Fibroblast of skin of abdomen (primary cell): ENCODE measurements at regions not wholly inside any gene's neighbourhood (a gene's known extent, or its start where the extent isn't known, plus 50 kb on each side); places are given as distances from the start of the nearest gene placed in this dataset.
A peak's percentile ranks its signal among the peaks of the same experiment; 100 is the strongest.
"Not testable (repeated sequence)": the region's sequence is repeated elsewhere in the genome, so short reads cannot be mapped to it uniquely, and the experiment has no call there.

Source experiments
- DNase-seq: peaks from one replicate; pipeline ENCODE4 v3.0.0-alpha.2; 2013

DNA sequence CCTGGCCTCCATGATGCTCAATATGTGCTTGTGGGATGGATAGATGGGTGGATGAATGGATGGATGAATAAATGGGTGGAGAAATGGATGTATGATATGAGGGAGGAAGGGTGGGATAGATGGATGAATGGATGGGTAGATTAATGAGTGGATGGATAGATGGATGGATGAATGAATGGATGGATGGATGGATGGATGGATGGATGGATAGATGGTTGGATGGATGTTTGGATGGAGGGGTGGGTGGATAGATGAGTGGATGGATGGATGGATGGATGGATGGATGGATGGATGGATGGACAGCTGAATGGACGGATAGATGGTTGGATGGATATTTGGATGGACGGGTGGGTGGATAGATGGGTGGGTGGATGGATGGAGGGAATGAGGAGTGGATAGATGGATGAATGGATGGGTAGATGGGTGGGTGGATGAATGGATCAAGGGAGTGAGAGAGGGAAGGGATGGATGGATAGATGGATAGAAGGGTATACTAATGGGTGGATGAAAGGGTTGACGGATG is 139.4 kb downstream of the CEBPB start:
- DNase-seq, result no peak

DNA sequence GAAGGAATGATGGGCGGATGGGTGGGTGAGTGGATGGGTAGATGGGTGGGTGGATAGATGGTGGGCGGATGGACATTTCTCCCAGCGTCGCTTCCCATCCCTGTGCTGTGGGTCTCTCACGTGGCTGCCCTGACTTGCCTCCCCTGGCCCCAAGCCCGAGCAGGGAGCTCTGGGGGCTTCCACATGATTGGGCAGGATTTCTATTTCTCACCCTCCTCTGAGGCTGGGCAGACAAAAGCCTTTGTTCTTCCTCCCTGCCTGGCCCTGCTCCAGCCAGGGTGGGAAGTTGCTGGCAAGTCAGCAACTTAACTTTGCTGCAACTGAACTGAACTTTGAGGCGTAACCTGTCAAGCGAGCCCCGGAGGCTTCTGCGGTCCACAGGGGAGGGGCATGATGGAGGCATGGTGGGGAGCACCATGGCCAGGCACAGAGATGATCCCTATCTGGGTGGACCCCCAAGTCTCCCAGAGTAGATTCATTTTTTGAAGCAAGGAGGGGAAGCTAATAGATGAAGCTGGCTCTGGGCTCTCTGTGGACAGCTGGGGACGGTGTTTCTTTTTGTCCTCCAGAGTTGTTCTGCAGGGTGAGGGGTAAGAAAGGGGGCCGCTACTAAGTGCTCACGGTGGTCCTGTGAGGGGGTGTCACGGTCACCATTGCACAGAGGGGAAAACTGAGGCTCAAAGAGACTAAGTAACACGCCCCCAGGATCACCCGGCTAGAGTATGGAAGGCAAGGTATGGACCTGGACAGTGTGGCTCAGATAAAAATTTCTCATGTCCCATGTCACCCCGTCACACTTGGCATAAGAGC is 140.1 kb downstream of the CEBPB start:
- DNase-seq, result no peak

DNA sequence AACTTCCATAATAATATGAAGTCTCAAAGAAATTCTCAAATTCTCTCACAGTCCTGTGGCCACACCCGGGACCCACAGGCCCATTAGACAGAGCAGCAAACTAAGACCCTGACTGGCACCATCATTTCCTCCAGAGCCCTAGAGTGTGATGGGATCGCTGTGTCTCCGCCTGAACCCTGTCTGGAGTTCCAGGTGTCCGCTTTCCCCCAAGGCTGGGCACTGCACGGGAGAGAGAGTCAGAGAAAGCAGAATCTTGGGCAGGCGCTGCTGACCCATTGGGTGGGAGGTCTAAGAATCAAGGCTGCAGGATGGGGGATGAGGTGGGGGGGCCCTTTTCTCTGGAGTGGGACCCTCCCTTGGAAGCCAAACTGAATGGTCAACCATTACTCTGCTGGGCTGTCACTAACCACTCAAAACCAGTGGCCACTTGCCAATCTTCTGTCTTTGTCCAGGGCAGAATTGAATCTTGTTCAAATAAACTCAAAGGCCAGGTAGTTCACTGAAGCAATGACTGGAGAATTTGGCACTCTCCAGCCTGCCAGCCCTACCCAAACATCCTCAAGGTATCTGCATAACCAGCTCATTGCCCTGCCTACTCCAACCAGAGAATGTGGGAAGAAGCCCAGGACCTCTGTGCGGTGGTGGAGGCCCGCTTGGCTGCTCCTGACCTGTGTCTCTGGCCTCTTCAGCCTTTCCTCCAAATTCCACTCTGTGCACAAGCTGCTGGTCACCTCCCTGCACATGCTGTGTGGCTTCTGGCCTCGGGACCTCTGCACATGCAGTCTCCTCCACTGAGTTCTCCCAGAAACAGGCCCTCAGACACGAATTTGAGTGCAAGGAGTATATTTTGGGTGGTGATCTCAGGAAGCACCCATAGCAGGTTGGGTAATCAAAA is 141.1 kb downstream of the CEBPB start:
- no peak for DNase-seq

DNA sequence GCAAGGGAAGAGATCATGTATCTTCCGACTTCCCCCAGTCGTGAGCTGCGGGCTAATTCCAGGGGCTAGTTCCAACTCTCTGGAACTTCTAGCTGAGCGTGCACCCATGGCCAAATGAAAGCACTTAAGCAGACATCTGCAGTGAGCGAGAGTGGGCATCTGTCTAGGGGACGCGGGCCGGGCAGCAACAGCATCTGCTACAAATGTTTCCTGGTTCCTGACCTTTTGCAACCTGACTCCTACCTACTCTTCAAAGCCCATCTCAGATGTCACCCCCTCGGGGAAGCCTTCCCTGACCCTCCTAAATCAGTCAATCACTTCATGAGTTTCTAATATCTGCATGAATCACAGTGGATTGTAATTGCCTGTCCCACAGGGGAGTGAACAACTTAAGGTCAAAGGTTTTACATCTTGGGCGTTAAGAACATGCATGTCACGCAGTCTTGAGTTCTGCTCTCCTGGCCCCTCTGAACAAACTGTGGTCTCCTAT is 141.9 kb downstream of the CEBPB start:
- DNase-seq, result no peak

DNA sequence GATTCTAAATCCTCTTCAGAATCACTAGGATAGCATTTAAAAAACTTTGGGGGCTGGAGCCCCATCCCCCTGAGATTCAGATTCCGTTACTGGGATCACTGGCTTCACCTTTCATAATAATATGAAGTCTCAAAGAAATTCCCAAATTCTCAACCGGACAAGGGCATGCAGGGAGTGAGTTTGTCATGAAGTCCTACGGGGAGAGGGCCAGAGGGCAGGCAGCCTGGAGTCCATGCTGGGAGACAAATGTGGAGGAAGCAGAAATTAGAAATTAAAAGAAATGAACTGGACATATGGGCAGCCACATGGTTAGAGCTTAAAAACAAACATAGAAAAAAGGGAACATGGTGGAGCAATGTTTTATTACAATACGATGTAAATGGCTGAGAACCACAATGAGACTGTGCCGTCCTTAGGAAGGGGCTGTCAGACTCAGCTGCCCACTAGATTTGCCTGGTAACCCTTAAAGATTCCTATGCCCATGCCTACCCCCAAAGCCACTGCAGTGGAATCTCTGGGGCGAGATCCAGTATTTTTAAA is 142.6 kb downstream of the CEBPB start:
- DNase-seq, result no peak

DNA sequence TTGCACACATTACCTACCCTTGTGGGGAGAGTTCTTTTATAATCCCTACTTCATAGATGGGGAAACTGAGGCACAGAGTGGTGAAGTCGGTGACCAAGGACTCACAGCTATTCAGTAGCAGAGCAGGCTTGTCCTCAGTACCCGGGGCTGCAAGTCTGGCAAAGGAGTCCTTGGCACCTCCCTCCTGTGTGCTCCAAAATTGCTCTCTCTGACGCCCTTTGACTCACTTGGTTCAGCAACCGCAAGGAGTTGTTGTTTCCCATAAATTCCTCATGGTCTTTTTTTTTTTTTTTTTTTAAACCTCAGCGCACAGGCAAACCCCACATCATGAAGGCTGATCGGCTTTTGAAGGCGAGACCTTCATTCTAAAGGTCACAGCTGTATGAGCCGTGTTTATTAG is 143.2 kb downstream of the CEBPB start:
- peak; percentile 85 for DNase-seq

DNA sequence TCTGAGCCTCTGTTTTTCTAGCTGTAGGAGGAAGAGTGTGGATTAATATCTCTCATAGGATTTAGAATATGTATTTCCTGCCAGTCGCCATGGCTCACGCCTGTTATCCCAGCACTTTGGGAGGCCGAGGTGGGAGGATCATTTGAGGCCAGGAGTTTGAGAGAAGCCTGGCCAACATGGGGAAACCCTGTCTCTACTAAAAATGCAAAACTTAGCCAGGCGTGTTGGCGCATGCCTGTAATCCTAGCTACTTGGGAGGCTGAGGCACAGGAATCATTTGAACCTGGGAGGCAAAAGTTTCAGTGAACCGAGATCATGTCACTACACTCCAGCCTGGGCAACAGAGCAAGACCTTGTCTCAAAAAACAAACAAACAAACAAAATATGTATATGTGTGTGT is 143.9 kb downstream of the CEBPB start:
- DNase-seq, result not testable (repeated sequence)

DNA sequence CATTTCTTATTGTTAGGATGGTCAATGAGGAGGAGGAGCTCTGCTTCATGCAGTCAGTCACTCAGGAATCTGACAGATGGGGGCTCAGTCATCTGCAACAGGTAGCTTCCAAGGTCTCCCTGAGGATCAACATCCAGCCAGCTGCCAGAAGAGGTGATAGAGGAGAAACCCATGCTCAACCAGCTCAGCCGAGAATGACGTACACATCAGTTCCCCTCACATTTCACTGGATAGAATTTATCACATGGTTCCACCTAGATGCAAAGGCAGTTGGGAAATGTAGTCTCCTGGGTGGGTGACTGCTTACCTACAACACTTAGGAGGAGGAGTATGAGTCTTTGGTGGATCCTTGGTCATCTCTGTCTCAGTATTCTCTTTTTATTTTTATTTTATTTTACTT is 144.5 kb downstream of the CEBPB start:
- peak; percentile 30 for DNase-seq

DNA sequence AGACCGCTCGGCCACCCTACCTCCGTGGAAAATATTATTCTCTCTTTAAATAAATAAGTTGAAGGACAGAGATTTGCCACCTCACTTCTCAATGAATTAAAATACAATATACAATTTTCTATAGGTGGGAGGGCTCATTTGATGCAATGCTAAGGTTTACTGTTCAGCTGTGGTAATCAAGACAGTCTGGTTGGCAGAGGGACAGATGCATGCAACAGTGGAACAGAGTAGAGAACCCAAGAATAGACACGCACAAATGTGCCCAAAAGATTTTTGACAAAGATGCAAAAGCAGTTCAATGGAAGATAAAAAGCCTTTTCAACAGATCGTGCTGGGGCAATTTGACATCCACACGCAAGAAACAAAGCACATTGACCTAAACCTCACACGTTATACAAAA is 145.2 kb downstream of the CEBPB start:
- no peak for DNase-seq

DNA sequence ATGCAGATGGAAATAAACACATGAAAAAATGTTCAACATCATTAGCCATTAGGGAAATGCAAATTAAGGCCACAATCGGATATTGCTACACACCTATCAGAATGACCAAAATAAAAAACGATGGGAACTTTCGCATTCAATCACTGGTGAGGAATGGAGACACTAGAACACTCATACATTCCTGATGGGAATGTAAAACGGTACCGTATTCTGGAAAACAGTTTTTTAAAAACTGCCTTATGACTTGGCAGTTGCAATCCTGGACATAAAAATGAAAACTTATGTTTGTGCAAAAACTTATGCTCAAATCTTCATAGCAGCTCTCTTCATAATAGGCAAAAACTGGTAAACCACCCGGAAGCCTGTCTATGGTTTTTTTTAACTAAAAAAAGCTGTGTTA is 146.0 kb downstream of the CEBPB start:
- DNase-seq, result peak; percentile 57

DNA sequence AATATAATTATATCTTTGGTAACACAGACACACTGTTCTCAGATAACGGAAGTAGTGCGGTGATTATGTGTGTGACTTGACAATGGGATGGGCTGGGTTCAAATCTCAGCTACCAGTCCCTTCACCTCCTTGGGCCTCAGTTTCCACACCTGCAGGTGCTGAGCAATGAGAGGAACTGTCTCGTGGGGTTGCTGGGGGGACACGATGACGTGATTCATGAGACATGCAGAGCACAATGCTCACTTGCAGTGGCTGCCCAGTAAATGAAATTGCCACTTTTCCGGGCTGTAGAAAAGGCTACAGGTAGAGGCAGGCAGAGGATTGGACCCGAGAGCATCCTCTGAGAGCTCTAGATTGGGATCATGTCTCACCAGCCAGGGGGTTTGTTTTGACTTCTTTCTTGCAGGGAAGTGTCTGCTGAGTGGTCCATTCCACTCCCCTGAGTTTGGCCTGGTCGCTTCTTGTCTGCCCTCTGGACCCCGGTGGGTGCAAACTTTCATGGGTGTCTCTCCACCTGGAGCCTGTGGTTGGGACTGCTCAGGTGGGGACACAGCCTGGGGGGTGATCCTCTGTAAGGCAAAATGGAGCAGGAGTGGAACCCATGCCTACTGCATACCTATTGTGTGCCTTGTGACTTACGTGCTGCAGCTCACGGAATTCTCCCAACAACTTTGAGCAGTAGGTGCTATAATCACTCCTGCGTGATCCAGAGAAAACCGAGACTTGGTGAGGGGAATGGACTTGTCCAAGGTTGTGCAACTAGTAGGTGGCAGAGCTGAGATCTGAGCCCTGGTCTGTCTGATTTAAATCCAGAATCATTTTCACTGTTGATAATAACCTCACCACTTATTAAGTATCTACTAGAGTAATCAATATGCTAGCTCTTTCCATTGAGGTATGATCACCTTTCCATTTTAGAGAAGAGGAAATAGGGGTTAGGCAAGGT is 147.2 kb downstream of the CEBPB start:
- no peak for DNase-seq

DNA sequence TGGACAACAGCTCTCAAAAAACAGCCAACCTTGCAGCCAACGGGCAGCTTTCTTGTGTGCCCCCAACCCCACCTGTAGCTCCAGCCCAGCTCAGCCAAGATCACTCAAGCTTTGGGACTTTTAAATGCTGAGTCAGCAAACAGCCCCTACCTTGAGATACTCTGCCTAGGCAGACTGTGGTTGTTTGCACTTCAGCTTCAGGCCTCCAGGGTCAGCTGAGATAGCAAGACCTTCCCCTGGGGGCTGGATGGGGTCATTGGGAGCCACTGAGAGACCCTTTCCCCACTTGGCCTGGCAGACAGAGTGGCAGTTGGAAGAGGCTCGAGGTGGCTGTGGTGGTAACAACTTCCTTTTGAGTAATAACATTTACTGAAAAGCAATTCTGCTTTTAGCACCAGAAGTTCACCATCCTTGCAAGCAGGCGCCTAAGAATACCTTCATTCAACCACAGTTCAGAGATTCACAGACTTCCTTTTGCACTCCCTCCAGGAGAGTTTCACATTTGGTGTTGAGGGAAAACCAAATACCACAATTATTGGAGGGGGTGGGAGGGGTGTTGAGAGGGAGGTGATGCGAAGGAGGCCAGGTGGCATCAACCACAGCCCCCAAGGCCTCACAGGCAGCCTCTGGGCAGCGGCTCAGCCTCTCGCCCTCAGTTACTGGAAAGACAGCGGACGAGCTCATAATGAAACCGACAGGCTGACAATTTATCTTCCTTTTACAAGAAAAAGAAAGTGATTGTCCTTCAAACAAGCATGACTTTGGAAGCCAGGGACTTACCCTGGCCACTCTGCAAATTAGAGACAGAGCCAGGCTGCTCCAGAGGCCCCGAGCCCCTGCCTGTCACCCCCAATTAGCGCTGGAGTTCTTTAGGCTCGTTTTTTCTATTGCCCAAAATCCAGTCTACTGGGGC is 148.1 kb downstream of the CEBPB start:
- DNase-seq, result peak; percentile 52

DNA sequence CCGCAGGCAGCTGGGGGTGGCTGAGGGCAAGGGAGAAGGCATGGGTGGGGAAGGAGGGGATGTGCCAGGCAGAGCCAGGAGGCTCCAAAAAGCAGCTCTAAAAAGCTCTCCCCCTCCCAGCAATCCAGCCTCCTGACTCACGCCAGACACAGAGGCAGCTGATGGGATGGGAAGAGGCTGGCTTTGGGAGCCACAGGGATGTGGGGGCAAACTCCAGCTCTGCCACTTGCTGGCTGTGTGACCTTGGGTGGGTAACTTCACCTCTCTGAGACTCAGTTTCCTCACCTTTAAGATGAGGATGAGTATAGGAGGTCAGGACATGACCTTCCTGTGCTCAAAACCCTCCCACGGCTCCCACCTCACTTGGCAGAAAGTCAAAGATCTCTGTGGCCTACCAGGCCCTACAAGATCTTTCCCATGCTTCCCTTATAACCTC is 148.9 kb downstream of the CEBPB start:
- peak; percentile 79 for DNase-seq

DNA sequence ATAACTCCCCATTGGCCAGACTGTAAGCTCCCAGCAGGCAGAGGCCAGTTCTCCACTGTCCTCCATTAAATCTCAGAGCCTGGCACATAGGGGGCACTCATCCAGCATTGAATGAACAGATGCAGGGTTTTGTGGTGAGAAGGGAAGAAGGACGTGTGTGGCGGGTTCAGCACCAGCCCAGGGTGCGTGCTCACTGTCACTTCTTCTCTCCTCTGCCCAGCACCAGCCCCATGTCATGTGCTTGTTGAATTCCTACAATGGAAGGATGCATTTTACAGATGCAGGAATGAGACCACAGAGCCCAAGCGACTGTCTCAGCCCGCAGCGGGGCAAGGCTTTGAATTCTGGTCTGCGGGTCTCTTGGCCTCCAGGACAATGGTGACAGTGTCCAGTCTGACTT is 149.9 kb downstream of the CEBPB start:
- DNase-seq, result no peak

DNA sequence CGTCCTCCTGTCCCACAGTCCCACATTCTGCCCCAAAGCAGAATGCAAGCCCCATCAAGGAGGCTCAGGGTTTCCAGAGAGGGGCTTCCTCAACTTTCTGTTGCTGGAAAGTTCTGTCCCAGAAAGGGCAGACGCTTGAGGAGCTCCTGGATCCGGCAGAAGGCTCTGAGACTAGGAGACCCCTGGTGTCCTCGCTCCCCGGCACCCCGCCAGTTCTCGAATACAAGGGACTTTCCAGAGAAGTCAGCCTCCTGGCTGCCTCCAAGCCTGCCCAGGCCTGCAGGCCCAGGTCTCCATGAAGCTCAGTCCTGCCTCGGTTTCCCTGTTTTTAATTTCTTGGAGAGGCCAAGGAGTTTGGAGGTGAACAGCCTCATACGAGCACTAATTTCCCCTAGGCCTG is 150.4 kb downstream of the CEBPB start:
- DNase-seq, result no peak

DNA sequence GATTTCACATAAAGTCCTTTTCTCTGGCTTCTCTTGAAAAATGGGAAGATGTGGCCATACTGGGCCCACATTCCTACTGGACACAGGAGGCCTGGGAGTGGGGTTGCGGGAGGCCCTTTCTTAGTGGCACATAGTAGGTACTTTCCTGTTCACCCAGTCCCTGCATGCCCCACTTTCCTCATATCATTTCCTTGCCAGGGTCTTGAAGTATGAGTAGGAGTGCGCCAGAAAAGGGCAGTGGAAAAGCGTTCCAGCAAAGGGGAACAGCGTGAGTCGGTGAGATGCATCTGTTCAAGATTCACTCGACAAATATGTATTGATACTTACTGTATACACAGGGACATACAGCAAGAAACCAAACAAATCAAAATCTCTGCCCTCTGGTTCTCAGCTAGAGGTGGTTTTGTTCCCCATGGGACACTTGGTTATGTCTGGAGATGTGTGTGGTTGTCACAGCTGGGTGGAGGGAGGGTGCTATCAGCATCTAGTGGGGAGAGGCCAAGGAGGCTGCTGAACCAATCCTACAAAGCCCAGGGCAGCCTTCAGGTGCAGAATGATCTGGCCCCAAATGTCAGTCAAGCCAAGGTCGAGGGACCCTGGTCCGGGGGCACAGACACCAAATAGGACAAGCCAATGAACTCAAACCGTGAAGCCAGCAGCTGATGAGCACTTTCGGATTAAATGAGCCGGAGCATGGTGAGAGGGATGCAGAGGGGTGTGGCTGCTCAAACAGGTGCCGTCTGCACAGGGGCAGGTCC is 151.4 kb downstream of the CEBPB start:
- DNase-seq, result no peak

DNA sequence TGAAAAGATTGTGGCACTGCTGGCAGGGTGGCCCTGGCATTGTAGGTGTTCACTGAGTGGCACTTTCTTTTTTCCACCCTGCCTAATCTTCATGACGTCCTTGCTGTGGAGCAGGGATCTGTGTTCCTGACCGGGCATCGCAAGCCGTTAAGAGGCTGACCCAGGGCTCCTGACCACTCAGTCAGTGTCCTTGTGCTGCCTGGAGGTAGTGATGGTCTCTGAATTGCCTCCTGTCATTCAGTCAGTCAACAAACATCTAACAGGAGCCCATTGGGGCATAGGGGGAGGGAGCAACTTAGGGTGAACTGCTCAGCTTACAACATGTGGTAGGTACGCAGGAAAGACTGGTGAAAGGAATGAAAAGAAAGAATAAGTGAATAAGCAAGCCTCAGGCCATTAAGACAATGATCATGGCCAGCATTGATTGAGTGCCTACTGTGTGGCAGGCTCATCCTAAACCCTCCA is 152.0 kb downstream of the CEBPB start:
- DNase-seq, result no peak

DNA sequence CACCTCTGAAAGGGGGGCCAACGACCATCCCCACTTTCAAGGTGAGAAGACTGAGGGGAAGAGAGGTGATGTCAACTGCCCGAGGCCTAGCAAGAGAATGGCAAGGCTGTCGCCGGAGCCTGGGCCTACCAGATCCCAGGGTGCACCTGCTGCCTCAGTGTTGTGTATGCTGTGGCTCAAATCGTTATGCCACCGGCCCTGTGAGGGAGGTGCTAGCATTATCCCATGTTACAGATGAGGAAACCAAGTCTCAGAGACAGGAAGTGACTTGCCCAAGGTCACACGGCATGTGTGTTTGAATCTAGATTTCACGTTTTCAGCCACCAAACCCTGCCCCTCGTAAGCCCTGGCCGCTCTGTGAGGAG is 152.5 kb downstream of the CEBPB start:
- DNase-seq, result no peak

DNA sequence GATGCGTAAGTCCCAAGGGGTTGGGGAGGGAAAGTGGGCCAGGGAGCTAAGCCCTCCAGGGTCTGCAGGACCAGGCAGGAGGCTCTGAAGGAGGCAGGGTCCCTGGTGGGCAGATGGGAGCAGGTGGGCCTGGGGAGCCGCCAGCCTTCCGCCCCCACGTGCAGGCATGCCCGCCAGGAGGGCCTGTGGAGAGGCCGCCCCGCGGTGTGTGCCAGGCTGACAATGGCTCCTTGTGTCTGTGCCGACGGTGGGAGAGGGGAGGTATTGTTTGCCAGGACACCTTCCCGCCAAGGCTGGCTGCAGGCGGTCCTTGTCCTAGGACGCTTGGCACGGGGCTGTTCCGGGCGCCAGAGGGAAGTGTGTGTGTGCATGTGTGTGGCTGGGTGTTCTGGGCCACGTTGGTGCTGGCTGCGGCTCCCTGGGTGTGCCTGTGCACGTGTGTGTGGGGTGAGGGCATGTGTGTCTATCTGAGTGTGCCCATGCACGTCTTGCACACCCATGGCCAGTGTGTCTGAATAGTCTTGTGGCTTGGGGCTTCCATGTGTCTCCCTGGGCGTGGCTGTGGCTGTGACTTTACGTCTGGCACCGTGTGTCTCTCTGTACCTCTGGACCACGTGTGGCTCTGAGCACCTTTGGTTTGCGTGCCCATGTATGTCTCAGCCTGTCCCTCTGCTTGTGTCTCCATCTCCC is 153.0 kb downstream of the CEBPB start:
- no peak for DNase-seq
